ENCODE measurements at regions not wholly inside any gene's neighbourhood (a gene's known extent, or its start where the extent isn't known, plus 50 kb on each side); places are given as distances from the start of the nearest gene placed in this dataset.
"Not testable (repeated sequence)": the region's sequence is repeated elsewhere in the genome, so short reads cannot be mapped to it uniquely, and the experiment has no call there.

- BruUV-seq (replicated peaks); CTCF ChIA-PET (ENCODE audit: low intra/inter-chr PET ratio, low total read pairs): not testable (repeated sequence)
These were observed 66.9 kb upstream of the LRRC37A2 start for GRCh38 chr17:46445411-46445810.

DNA sequence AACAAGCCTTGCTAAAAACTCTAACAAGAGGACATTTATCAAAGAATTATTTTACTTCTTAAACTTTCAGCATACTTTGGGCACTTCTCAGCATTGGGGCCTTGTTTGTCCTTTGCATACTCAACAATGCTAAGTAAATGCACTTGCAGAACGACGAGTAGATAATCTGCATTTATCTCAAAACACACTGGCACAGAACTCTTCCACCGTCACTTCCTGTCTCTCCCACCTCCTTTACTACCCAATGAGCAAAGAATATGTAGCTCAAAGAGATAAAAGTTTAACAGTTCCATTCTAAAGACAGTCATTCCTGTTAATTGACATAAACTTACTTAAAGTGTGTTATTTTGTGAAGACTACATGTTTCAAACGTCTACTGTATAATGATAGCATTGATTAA lies 70.1 kb upstream of the LRRC37A2 start:
- not testable (repeated sequence) for H3K27me3 ChIP-seq (ENCODE audit: control insufficient read depth in 1 of 2, insufficient read depth in 2 of 2, low read length in 2 of 2); FAIRE-seq

More at GRCh38 chr17:46445411-46445810, 66.9 kb upstream of the LRRC37A2 start:
- H2AFZ ChIP-seq (ENCODE audit: low read length); H3K27ac ChIP-seq (ENCODE audit: extremely low read length, insufficient read depth, low read length); H3K9me3 ChIP-seq (ENCODE audit: low read length); H3K79me2 ChIP-seq (ENCODE audit: insufficient read depth, low read length); H4K20me1 ChIP-seq (ENCODE audit: insufficient read depth, low read length); H3K9ac ChIP-seq (ENCODE audit: insufficient read depth, low read depth, low read length); POLR2A ChIA-PET; H3K4me3 ChIP-seq (replicated peaks in 1 of 3; ENCODE audit: insufficient read depth in 1 of 3, low read depth in 2 of 3, low read length in 3 of 3); H3K4me1 ChIP-seq (ENCODE audit: insufficient read depth, low read length); intact Hi-C loops (cut with micrococcal nuclease; ENCODE audit: unreplicated experiment); H3K4me2 ChIP-seq (ENCODE audit: low read depth, low read length); FAIRE-seq; DNase-seq (ENCODE audit: low spot score); ATAC-seq; in situ Hi-C loops (cut with HindIII; ENCODE audit: extremely low pct_ligation_motif_present, low pct_unique_long_range_greater_than_20kb); H3K36me3 ChIP-seq (replicated peaks in 1 of 2; ENCODE audit: control insufficient read depth in 1 of 2, insufficient read depth in 2 of 2, low read length in 2 of 2); H3K27me3 ChIP-seq (ENCODE audit: control insufficient read depth in 1 of 2, insufficient read depth in 2 of 2, low read length in 2 of 2): not testable (repeated sequence)
- WGBS (ENCODE audit: low lambda C conversion rate), result no CpG with 5 or more reads among the region's 1 CpG

GRCh38 chr17:46440665-46441064 lies 71.6 kb upstream of the LRRC37A2 start:
- H3K9me3 ChIP-seq (ENCODE audit: low read length); H3K4me3 ChIP-seq (replicated peaks in 1 of 3; ENCODE audit: insufficient read depth in 1 of 3, low read depth in 2 of 3, low read length in 3 of 3); H3K27ac ChIP-seq (ENCODE audit: extremely low read length, insufficient read depth, low read length); H3K27me3 ChIP-seq (ENCODE audit: control insufficient read depth in 1 of 2, insufficient read depth in 2 of 2, low read length in 2 of 2); H2AFZ ChIP-seq (ENCODE audit: low read length); H3K36me3 ChIP-seq (replicated peaks in 1 of 2; ENCODE audit: control insufficient read depth in 1 of 2, insufficient read depth in 2 of 2, low read length in 2 of 2); H4K20me1 ChIP-seq (ENCODE audit: insufficient read depth, low read length); in situ Hi-C loops (cut with HindIII; ENCODE audit: extremely low pct_ligation_motif_present, low pct_unique_long_range_greater_than_20kb); DNase-seq (ENCODE audit: low spot score); POLR2A ChIA-PET; intact Hi-C loops (cut with micrococcal nuclease; ENCODE audit: unreplicated experiment); ATAC-seq; FAIRE-seq; CTCF ChIA-PET (ENCODE audit: low intra/inter-chr PET ratio, low total read pairs); H3K79me2 ChIP-seq (ENCODE audit: insufficient read depth, low read length); H3K9ac ChIP-seq (ENCODE audit: insufficient read depth, low read depth, low read length); BruUV-seq (replicated peaks); H3K4me1 ChIP-seq (ENCODE audit: insufficient read depth, low read length); H3K4me2 ChIP-seq (ENCODE audit: low read depth, low read length): not testable (repeated sequence)
- WGBS (ENCODE audit: low lambda C conversion rate), result no CpG with 5 or more reads among the region's 5 CpGs

More for the DNA sequence above, 70.1 kb upstream of the LRRC37A2 start:
- H3K4me3 ChIP-seq (replicated peaks in 1 of 3; ENCODE audit: insufficient read depth in 1 of 3, low read depth in 2 of 3, low read length in 3 of 3); H3K9ac ChIP-seq (ENCODE audit: insufficient read depth, low read depth, low read length); in situ Hi-C loops (cut with HindIII; ENCODE audit: extremely low pct_ligation_motif_present, low pct_unique_long_range_greater_than_20kb); POLR2A ChIA-PET; ATAC-seq; H3K4me2 ChIP-seq (ENCODE audit: low read depth, low read length); H3K9me3 ChIP-seq (ENCODE audit: low read length); H3K4me1 ChIP-seq (ENCODE audit: insufficient read depth, low read length); H3K36me3 ChIP-seq (replicated peaks in 1 of 2; ENCODE audit: control insufficient read depth in 1 of 2, insufficient read depth in 2 of 2, low read length in 2 of 2); BruUV-seq (replicated peaks); H3K79me2 ChIP-seq (ENCODE audit: insufficient read depth, low read length); H3K27ac ChIP-seq (ENCODE audit: extremely low read length, insufficient read depth, low read length); CTCF ChIA-PET (ENCODE audit: low intra/inter-chr PET ratio, low total read pairs); intact Hi-C loops (cut with micrococcal nuclease; ENCODE audit: unreplicated experiment); H2AFZ ChIP-seq (ENCODE audit: low read length); H4K20me1 ChIP-seq (ENCODE audit: insufficient read depth, low read length); DNase-seq (ENCODE audit: low spot score): not testable (repeated sequence)
- 100% methylated on average over 2 of the region's 4 CpGs for WGBS (ENCODE audit: low lambda C conversion rate)

GRCh38 chr17:46434450-46435062 lies 73.0 kb upstream of the ARL17B start:
- intact Hi-C loops (cut with micrococcal nuclease; ENCODE audit: unreplicated experiment); H2AFZ ChIP-seq (ENCODE audit: low read length); H3K36me3 ChIP-seq (replicated peaks in 1 of 2; ENCODE audit: control insufficient read depth in 1 of 2, insufficient read depth in 2 of 2, low read length in 2 of 2); FAIRE-seq; H3K9me3 ChIP-seq (ENCODE audit: low read length); H3K4me3 ChIP-seq (replicated peaks in 1 of 3; ENCODE audit: insufficient read depth in 1 of 3, low read depth in 2 of 3, low read length in 3 of 3); CTCF ChIA-PET (ENCODE audit: low intra/inter-chr PET ratio, low total read pairs); H3K4me2 ChIP-seq (ENCODE audit: low read depth, low read length); H3K4me1 ChIP-seq (ENCODE audit: insufficient read depth, low read length); BruUV-seq (replicated peaks); ATAC-seq; POLR2A ChIA-PET; H4K20me1 ChIP-seq (ENCODE audit: insufficient read depth, low read length); DNase-seq (ENCODE audit: low spot score); in situ Hi-C loops (cut with HindIII; ENCODE audit: extremely low pct_ligation_motif_present, low pct_unique_long_range_greater_than_20kb); H3K9ac ChIP-seq (ENCODE audit: insufficient read depth, low read depth, low read length); H3K79me2 ChIP-seq (ENCODE audit: insufficient read depth, low read length); H3K27me3 ChIP-seq (ENCODE audit: control insufficient read depth in 1 of 2, insufficient read depth in 2 of 2, low read length in 2 of 2); H3K27ac ChIP-seq (ENCODE audit: extremely low read length, insufficient read depth, low read length): not testable (repeated sequence)
- no CpG with 5 or more reads among the region's 7 CpGs for WGBS (ENCODE audit: low lambda C conversion rate)

Data from HepG2 (cell line).